NCI-H345 (cell line): ENCODE measurements at regions not wholly inside any gene's neighbourhood (a gene's known extent, or its start where the extent isn't known, plus 50 kb on each side); places are given as distances from the start of the nearest gene placed in this dataset.
"Not testable (repeated sequence)": the region's sequence is repeated elsewhere in the genome, so short reads cannot be mapped to it uniquely, and the experiment has no call there.

Experiments
- DNase-seq: peaks from one replicate; lab custom pipeline; 2025; lab: John Stamatoyannopoulos, UW

DNA sequence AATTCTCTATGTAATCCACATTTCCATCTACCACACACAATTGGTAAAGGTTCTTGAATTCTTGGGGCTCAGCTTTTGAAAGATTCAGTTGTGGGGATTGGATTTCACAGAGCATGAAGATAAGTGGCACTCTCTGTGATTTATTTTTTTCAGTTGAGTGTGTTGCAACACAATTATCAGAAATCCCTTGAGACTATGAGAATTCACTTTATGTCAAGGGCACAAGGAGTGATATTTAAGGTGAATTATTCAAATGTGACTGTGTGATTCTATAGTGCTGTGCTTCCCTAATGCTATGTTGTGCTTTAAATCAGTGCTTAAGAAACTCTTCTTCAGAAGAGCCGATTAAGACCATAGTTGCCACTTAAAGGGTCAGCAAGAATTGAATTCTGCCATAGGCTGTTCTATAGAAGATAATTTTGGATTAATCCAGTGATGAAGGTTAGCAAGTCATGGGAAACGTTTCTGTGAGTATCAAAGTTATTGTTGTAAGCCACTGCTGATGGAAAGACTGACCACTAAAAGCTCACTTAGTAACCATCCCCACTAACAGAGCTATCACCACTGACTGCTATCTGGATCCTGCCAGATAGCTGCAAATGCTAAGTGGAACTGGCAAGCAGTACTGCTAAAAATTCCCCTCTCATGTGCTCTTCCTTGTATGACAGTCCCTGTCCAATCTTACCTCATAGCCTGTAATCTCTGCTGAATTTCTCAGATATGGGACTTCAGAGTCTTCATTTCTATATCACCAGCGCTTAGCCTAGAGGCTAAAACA, 134.0 kb upstream of the SEMA3D start:
- no peak for DNase-seq

DNA sequence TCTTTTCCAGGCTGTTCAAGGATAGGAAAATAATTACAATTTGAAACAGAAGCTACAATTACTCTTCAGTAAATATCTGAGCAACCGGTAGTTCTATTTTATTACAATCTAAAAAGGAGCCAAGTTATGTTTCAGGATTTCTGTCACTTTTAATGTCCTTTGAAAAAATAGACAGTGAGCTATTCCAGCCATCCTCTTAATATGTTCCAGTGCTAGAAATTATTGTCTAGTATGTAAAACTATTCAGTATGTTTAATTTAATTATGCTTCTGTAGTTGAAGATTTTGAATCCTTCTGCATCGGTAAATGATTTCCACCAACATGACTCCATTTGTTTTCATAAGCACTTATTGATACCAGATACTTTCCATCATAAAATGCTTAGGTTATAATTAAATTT, 129.6 kb upstream of the SEMA3D start:
- DNase-seq: no peak

DNA sequence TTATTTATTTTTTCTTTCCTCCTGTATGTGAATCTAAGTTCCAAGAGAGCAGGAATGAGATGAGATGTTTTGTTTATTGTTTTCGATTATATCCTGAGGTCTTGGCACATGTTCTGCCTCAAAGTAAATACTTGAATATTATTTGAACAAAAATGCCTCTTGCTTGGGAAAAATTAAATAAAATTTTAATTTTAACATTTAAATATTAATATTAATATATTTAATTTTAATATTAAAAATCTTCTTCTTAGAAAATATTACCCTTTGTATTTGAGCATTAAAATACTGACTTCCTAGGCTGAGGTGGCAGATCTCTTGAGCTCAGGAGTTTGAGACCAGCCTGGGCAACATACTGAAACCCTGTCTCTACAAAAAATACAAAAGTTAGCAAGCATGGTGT, 123.4 kb upstream of the SEMA3D start:
- DNase-seq: no peak

DNA sequence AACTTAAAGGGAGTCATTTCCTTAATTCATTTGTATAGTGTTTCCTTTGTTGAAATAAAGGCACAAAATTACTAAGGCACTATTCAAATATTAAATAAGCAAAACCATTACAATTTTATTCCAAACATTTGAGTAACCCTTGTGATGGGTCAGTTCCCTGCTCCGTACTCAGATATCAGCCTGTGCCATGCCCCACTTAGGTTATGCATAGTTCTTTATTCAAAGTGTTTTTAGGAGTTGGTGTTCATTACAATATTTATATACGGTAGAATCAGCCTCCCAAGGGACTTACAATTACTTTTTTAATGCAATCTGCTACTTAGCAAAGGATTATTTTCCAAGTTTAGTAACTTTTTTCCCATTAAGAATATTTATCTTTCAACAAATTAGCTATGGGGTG, 119.3 kb upstream of the SEMA3D start:
- DNase-seq: no peak

DNA sequence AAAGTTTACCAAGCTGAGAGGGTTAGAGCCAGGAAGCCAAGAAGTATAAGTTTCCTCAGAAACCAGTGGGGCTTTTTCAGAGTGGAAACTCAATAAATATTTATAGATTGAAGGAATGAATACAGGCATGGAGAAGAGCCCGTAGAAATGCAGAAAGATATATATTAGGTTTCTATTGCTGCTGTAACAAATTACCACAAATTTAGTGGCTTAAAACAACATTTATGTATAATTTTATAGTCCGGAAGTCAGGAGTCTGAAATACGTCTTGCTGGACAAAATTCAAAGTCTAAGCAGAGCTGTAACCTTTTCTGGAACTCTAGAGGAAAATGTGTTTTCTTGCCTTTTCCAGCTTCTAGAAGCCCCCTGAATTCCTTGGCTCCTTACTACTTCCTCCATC, 107.3 kb upstream of the SEMA3D start:
- DNase-seq: no peak

DNA sequence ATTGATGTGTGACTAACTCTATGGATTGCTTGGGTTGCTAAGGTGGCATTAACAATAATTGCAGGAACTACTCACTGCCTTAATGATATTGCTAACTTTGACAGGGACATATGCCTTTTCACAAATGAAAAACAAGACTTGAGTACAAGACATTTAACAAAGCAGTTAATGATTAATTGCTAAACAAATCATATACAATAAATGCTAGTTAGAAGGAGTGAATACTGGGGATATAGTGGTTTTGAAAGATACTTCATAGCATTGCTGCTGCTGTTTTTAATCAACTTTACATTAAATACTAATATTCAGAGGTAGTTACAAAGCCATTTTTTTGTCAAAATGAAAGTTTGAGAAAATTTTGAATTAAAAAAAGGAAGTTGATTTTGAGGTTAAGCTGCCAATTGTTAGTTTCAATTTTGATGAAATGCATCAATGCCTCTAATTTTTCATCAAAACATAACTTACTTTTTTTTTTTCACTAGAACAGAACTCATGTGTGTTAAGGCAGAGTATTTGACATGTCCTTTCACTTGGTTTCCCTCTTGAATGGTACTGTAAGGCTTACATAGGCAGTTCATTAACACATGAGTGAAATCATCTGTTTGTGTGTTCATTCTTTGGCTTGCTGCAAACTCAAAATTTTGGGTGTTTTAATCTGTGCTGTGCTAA, 106.2 kb upstream of the SEMA3D start:
- DNase-seq: no peak

DNA sequence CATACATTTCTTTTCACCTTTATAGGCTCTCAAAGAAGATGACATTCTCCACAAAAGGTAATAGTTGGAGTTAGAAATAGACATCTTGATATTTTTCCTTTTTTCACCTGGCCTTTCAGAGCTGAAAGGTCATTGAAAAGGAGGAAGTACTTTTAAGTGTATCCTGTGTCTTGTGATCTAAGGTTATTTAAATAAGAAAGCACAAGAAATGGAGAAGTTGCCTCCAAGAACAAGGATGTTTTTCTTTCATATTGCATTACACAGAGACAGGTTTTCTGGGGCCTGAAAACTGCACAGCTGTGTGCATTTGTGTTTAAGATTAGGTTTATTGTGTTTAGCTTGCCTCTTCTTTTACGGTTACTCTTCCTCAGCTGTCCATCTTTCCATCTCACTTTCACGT, 103.4 kb upstream of the SEMA3D start:
- DNase-seq: no peak

DNA sequence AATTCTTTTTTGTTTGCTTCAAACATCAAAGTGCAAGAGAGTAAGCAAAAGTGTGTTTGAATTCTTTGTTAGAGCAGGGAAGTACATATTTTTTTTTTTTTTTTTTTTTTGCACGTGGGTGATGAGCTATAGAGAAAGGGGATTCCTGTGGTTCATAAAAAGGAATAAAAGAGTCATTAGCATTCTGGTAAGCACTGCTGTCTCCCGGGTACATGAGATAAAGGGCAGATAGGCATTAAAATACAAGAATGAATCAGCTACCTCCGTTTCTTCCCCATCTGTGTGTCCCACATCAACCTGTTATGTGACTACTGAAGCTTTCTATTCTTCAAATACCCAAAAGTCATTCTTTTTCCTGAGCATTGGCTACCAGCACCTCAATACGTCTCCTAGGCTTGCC, 102.4 kb upstream of the SEMA3D start:
- DNase-seq: no peak

DNA sequence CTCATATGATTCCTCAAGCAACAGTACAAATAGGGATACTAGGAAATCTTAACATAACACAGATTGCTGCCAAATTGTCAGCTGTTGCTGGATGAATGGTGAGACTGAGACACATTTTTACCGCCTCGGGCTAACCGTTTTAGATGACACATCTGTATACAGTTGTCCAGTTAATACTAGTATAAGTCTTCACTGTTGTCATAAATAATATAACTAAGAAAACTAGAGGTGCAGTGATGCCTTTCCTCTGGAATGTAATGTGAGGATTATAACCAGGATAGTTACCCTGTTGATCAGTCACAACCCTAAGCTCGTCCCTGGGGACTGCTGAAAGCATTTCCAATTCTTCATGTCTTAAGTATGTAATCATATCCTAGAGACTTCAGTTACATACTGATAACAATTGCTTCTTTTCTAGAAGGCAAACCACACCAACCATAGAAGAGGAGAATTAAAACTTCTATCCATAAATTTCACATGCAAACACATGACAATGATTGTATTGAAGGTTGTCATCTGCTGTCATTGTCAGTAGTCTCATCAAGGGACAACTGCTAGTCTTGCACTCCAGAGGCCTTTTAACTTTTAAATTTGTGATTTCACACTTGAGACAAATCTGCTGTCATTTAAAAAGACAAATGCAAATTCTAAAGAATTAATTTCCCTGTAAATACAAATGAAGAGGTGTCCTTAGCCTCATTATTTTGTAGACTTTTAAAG, 100.4 kb upstream of the SEMA3D start:
- DNase-seq: no peak

DNA sequence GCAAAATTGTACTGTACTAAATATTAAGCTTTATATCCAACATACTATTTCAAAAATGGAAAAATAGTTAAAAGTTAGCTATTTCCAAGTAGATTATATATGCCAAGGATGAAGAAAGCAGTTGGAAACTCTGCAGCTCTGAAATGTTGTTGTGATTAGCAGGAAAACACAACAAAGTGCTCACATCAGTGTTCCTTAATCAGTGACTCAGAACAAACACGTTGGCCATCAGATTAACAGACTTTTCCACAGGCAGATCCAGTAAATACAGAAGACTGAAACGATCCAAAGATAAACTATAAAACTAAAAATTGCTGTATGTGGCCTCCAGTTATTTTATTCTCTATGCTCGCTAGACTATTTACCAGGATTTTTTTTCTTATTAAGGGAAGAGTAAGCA, 99.6 kb upstream of the SEMA3D start:
- DNase-seq: no peak

DNA sequence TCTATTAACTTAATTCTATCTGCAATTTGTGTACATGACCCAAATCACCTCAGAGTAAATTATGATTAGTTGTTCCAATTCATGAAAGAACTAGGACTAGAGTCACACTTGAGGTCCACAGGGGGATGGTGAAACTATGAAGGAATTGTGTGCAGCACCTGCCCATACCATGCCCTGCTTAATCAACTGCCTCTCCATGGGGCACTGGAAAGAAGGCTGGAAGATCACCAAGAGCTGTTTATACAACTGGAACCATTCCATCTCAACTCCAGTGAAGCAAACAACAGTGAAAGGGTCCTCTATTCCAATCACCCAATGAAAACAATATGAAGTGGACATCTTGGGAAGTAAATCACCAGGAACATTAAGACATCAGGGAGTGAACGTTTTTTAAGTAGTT, 98.7 kb upstream of the SEMA3D start:
- DNase-seq: no peak

DNA sequence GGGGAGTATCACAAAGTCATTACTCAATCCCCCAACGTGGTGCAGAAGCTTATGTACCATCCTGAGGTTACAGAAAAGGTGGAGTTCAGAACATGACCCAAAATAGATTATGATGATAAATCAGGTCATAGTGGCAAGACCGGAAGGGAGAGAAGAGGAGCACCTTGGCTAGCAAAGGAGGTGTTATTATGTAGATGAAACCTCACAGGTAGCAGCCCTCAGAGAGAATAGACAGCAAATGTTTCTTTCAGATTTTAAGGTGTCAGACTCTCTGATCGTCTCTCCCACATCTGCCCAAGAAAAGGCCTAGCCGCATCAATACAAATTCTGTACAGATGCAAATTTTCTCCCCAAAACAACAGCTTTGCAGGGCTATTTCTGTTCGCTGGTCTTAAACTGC, 88.3 kb upstream of the SEMA3D start:
- DNase-seq: no peak

DNA sequence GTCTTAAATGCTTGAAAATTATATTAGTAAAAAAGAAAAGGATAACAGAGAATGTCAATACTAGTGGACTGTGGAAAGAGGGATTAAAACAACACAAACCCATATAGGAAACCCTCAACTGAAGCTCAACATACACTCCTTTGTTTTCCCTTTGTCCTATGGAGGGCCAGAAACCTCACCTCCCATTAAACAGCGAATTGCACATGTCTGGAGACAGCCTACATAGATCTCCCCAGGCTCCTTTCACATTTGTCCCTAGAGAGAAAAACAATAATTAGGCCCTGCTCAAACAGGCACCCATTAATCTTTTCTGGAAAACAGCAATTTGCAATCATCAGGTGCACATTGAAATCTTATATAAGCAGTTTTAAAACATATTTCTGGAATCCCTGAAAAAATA, 87.6 kb upstream of the SEMA3D start:
- DNase-seq: no peak

DNA sequence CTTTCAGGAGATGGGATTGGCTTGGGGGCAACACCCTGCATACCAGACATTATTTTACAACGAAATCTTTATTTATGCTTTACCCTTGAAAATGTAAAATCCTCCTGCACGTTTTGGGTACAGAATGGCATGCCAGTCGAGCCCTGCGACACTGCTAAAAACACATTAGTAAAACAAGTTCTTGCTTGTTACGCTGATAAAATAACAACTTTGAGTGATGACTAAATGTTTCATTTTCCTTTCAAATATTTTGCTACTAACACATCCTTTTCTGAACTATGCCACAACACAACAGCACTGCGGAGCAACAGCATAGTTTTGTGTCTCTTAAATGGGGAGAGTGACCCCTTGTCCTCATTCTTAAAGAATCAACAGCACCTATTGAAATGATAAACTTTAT, 76.0 kb upstream of the SEMA3D start:
- no peak for DNase-seq

DNA sequence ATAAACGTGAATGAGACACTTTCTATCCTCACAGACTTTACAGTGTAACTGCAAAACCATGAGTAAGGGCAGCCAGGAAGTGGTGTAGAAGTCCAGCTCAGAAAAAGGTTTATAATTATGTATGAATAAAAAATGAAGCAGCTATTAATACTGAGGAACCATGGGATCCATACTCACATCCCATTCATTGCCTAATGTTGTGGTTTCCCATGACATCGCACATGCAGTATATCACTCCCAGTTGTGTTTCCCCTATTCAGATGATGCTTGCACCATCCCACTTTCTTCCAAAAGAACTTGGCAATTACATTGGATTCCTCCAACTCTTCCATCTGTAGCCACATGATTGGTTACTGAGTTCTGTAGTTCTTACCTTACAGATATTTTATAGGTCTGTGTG, 74.5 kb upstream of the SEMA3D start:
- no peak for DNase-seq

DNA sequence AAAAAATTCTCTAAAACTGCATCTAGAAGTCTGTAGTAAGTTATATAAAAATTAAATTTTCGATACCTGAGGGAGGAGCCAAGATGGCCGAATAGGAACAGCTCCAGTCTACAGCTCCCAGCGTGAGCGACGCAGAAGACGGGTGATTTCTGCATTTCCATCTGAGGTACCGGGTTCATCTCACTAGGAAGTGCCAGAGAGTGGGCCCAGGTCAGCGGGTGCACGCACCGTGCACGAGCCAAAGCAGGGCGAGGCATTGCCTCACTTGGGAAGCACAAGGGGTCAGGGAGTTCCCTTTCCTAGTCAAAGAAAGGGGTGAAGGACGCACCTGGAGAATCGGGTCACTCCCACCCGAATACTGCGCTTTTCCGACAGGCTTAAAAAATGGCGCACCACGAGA, 62.9 kb upstream of the SEMA3D start:
- DNase-seq: not testable (repeated sequence)

DNA sequence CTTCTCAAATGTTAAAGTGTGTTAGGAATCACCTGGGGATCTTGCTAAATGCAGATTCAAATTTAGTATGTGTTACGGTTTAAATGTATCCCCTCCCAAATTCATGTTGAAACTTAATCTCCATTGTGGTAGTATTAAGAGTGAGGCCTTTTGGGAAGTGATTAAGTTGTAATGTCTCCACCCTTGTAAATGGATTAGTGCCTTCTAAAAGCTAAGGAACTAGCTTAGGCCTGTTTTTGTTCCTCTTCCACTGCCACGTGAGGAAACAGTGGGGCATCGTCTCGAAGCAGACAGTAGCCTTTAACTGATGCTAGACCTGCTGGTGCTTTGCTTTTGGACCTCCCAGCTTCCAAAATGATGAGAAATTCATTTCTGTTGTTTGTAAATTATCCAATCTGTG, 52.3 kb upstream of the SEMA3D start:
- no peak for DNase-seq

DNA sequence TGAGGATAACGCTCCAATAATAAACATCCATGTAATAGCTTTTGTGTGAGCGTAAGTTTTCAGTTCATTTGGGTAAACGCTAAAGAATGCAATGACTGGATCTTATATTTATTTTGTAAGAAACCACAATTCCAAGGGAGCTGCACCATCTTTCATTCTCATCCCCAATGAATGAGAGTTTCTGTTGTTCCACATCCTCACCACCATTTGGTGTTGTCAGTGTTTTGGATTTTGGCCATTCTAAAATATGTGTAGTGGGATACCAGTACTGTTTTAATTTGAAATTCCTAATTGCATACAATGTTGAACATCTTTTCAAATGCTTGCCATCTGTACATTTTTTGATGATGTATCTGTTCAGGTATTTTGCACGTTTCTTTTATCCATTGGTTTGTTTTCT, 50.9 kb upstream of the SEMA3D start:
- DNase-seq: no peak
